ENCODE measurements at regions not wholly inside any gene's neighbourhood (a gene's known extent, or its start where the extent isn't known, plus 50 kb on each side); places are given as distances from the start of the nearest gene placed in this dataset.
A peak's percentile ranks its signal among the peaks of the same experiment; 100 is the strongest.

- Histone ChIP-seq H3K9ac (ENCODE audit: low read length) (no peak overlapping the region), H2BK5ac (ENCODE audit: low read length) (no peak overlapping the region), H3K79me1 (ENCODE audit: low read length) (no peaks in the 10 kb centered on the region), H3K56ac (ENCODE audit: low read length) (no peak overlapping the region), H3K79me2 (ENCODE audit: control insufficient read depth, insufficient read depth, low read length) (no peaks in the 10 kb centered on the region), H4K8ac (ENCODE audit: low read depth, low read length) (no peak overlapping the region), H3K23ac (ENCODE audit: low read length) (no peak overlapping the region), H2BK120ac (ENCODE audit: low read depth, low read length) (no peak overlapping the region), H4K5ac (ENCODE audit: low read length) (no peak overlapping the region), H3K4ac (ENCODE audit: low read depth, low read length) (no peak overlapping the region), H2AK5ac (ENCODE audit: low read length) (no peak overlapping the region), H3K27me3 (ENCODE audit: insufficient read depth, low read length, poor library complexity) (no peaks in the 10 kb centered on the region), H3K4me3 (ENCODE audit: low read length) (no peak overlapping the region), H3K4me2 (ENCODE audit: low read length) (no peak overlapping the region), H3K36me3 (ENCODE audit: control insufficient read depth, insufficient read depth, low read length) (no peaks in the 10 kb centered on the region), H3K27ac (ENCODE audit: low read depth, low read length) (no peak overlapping the region), H3K18ac (ENCODE audit: low read length) (no peak overlapping the region), H2BK15ac (replicated peaks; ENCODE audit: low read depth) (no peak overlapping the region), H3K4me1 (ENCODE audit: control insufficient read depth, low read depth, low read length) (no peaks in the 10 kb centered on the region)
- DNase-seq, result no peak
Observed at GRCh38 chr4:79232540-79232939, 93.3 kb downstream of the NAA11 start.

- no peak overlapping the region for H3K9ac ChIP-seq (ENCODE audit: low read length)
- H3K4me3 ChIP-seq (ENCODE audit: low read length), result no peak overlapping the region
- no peak overlapping the region for H3K56ac ChIP-seq (ENCODE audit: low read length)
- WGBS (ENCODE audit: extremely low coverage, insufficient coverage, low lambda C conversion rate), result no CpG with 5 or more reads among the region's 2 CpGs
- no peak for DNase-seq
- H2BK15ac ChIP-seq (replicated peaks; ENCODE audit: low read depth), result no peak overlapping the region
- H4K5ac ChIP-seq (ENCODE audit: low read length), result no peak overlapping the region
- no peak overlapping the region for H4K8ac ChIP-seq (ENCODE audit: low read depth, low read length)
- no peak overlapping the region for H3K23ac ChIP-seq (ENCODE audit: low read length)
- H3K4me2 ChIP-seq (ENCODE audit: low read length), result no peak overlapping the region
- no peak overlapping the region for H3K27ac ChIP-seq (ENCODE audit: low read depth, low read length)
- H2AK5ac ChIP-seq (ENCODE audit: low read length), result no peak overlapping the region
- H3K4me1 ChIP-seq (ENCODE audit: control insufficient read depth, low read depth, low read length), result no peaks in the 10 kb centered on the region
- H3K79me2 ChIP-seq (ENCODE audit: control insufficient read depth, insufficient read depth, low read length), result no peaks in the 10 kb centered on the region
- H2BK120ac ChIP-seq (ENCODE audit: low read depth, low read length), result no peak overlapping the region
- H2BK5ac ChIP-seq (ENCODE audit: low read length), result no peak overlapping the region
- H3K79me1 ChIP-seq (ENCODE audit: low read length), result no peaks in the 10 kb centered on the region
- no peak overlapping the region for H3K18ac ChIP-seq (ENCODE audit: low read length)
- H3K36me3 ChIP-seq (ENCODE audit: control insufficient read depth, insufficient read depth, low read length), result no peaks in the 10 kb centered on the region
- no peaks in the 10 kb centered on the region for H3K27me3 ChIP-seq (ENCODE audit: insufficient read depth, low read length, poor library complexity)
- no peak overlapping the region for H3K4ac ChIP-seq (ENCODE audit: low read depth, low read length)
Observed at GRCh38 chr4:79227860-79228259, 98.0 kb downstream of the NAA11 start.

GRCh38 chr4:79225360-79225759 lies 100.5 kb downstream of the NAA11 start:
- DNase-seq, result no peak
- no CpG with 5 or more reads among the region's 3 CpGs for WGBS (ENCODE audit: extremely low coverage, insufficient coverage, low lambda C conversion rate)
- H3K79me2 ChIP-seq (ENCODE audit: control insufficient read depth, insufficient read depth, low read length), result no peaks in the 10 kb centered on the region

GRCh38 chr4:79224777-79225104 lies 101.1 kb downstream of the NAA11 start:
- H3K56ac ChIP-seq (ENCODE audit: low read length), result no peak overlapping the region
- H3K4me3 ChIP-seq (ENCODE audit: low read length), result no peak overlapping the region
- H4K5ac ChIP-seq (ENCODE audit: low read length), result no peak overlapping the region
- H2AK5ac ChIP-seq (ENCODE audit: low read length), result no peak overlapping the region
- H4K8ac ChIP-seq (ENCODE audit: low read depth, low read length), result no peak overlapping the region
- H3K9ac ChIP-seq (ENCODE audit: low read length), result no peak overlapping the region
- H3K79me1 ChIP-seq (ENCODE audit: low read length), result no peaks in the 10 kb centered on the region
- no peak overlapping the region for H2BK120ac ChIP-seq (ENCODE audit: low read depth, low read length)
- no peaks in the 10 kb centered on the region for H3K4me1 ChIP-seq (ENCODE audit: control insufficient read depth, low read depth, low read length)
- H3K18ac ChIP-seq (ENCODE audit: low read length), result no peak overlapping the region
- no peak overlapping the region for H3K4ac ChIP-seq (ENCODE audit: low read depth, low read length)
- no peaks in the 10 kb centered on the region for H3K79me2 ChIP-seq (ENCODE audit: control insufficient read depth, insufficient read depth, low read length)
- no CpG with 5 or more reads among the region's 2 CpGs for WGBS (ENCODE audit: extremely low coverage, insufficient coverage, low lambda C conversion rate)
- no peak for DNase-seq
- H2BK15ac ChIP-seq (replicated peaks; ENCODE audit: low read depth), result no peak overlapping the region
- H3K36me3 ChIP-seq (ENCODE audit: control insufficient read depth, insufficient read depth, low read length), result no peaks in the 10 kb centered on the region
- H2BK5ac ChIP-seq (ENCODE audit: low read length), result no peak overlapping the region
- no peak overlapping the region for H3K27ac ChIP-seq (ENCODE audit: low read depth, low read length)
- H3K27me3 ChIP-seq (ENCODE audit: insufficient read depth, low read length, poor library complexity), result no peaks in the 10 kb centered on the region
- no peak overlapping the region for H3K23ac ChIP-seq (ENCODE audit: low read length)
- H3K4me2 ChIP-seq (ENCODE audit: low read length), result no peak overlapping the region

More at GRCh38 chr4:79225360-79225759, 100.5 kb downstream of the NAA11 start:
- Histone ChIP-seq H3K4me3 (ENCODE audit: low read length) (no peak overlapping the region), H2BK15ac (replicated peaks; ENCODE audit: low read depth) (no peak overlapping the region), H3K79me1 (ENCODE audit: low read length) (no peaks in the 10 kb centered on the region), H4K5ac (ENCODE audit: low read length) (no peak overlapping the region), H3K4me1 (ENCODE audit: control insufficient read depth, low read depth, low read length) (no peaks in the 10 kb centered on the region), H3K27ac (ENCODE audit: low read depth, low read length) (no peak overlapping the region), H2BK5ac (ENCODE audit: low read length) (no peak overlapping the region), H2BK120ac (ENCODE audit: low read depth, low read length) (no peak overlapping the region), H3K56ac (ENCODE audit: low read length) (no peak overlapping the region), H3K27me3 (ENCODE audit: insufficient read depth, low read length, poor library complexity) (no peaks in the 10 kb centered on the region), H2AK5ac (ENCODE audit: low read length) (no peak overlapping the region), H3K36me3 (ENCODE audit: control insufficient read depth, insufficient read depth, low read length) (no peaks in the 10 kb centered on the region), H3K9ac (ENCODE audit: low read length) (no peak overlapping the region), H3K23ac (ENCODE audit: low read length) (no peak overlapping the region), H3K4ac (ENCODE audit: low read depth, low read length) (no peak overlapping the region), H4K8ac (ENCODE audit: low read depth, low read length) (no peak overlapping the region), H3K18ac (ENCODE audit: low read length) (no peak overlapping the region), H3K4me2 (ENCODE audit: low read length) (no peak overlapping the region)

GRCh38 chr4:79223993-79224776 lies 101.7 kb downstream of the NAA11 start:
- no peak overlapping the region for H4K5ac ChIP-seq (ENCODE audit: low read length)
- H3K79me1 ChIP-seq (ENCODE audit: low read length), result no peaks in the 10 kb centered on the region
- no peaks in the 10 kb centered on the region for H3K4me1 ChIP-seq (ENCODE audit: control insufficient read depth, low read depth, low read length)
- no peak overlapping the region for H4K8ac ChIP-seq (ENCODE audit: low read depth, low read length)
- no CpG with 5 or more reads among the region's 5 CpGs for WGBS (ENCODE audit: extremely low coverage, insufficient coverage, low lambda C conversion rate)
- no peak overlapping the region for H3K4me3 ChIP-seq (ENCODE audit: low read length)
- no peak overlapping the region for H3K27ac ChIP-seq (ENCODE audit: low read depth, low read length)
- H2AK5ac ChIP-seq (ENCODE audit: low read length), result no peak overlapping the region
- no peak overlapping the region for H3K23ac ChIP-seq (ENCODE audit: low read length)
- H3K27me3 ChIP-seq (ENCODE audit: insufficient read depth, low read length, poor library complexity), result no peaks in the 10 kb centered on the region
- H3K9ac ChIP-seq (ENCODE audit: low read length), result no peak overlapping the region
- no peak overlapping the region for H2BK5ac ChIP-seq (ENCODE audit: low read length)
- H3K79me2 ChIP-seq (ENCODE audit: control insufficient read depth, insufficient read depth, low read length), result no peaks in the 10 kb centered on the region
- no peak overlapping the region for H3K4ac ChIP-seq (ENCODE audit: low read depth, low read length)
- no peaks in the 10 kb centered on the region for H3K36me3 ChIP-seq (ENCODE audit: control insufficient read depth, insufficient read depth, low read length)
- H3K18ac ChIP-seq (ENCODE audit: low read length), result no peak overlapping the region
- no peak overlapping the region for H3K56ac ChIP-seq (ENCODE audit: low read length)
- no peak overlapping the region for H2BK15ac ChIP-seq (replicated peaks; ENCODE audit: low read depth)
- H3K4me2 ChIP-seq (ENCODE audit: low read length), result no peak overlapping the region
- no peak overlapping the region for H2BK120ac ChIP-seq (ENCODE audit: low read depth, low read length)
- DNase-seq, result no peak

- Histone ChIP-seq H3K23ac (ENCODE audit: low read length) (no peak overlapping the region), H2BK15ac (replicated peaks; ENCODE audit: low read depth) (no peak overlapping the region), H2BK5ac (ENCODE audit: low read length) (no peak overlapping the region), H4K5ac (ENCODE audit: low read length) (no peak overlapping the region), H3K27me3 (ENCODE audit: insufficient read depth, low read length, poor library complexity) (no peaks in the 10 kb centered on the region), H2BK120ac (ENCODE audit: low read depth, low read length) (no peak overlapping the region), H3K18ac (ENCODE audit: low read length) (no peak overlapping the region), H3K4me2 (ENCODE audit: low read length) (no peak overlapping the region), H4K8ac (ENCODE audit: low read depth, low read length) (no peak overlapping the region), H3K56ac (ENCODE audit: low read length) (no peak overlapping the region), H3K4me3 (ENCODE audit: low read length) (no peak overlapping the region), H3K27ac (ENCODE audit: low read depth, low read length) (no peak overlapping the region), H3K79me1 (ENCODE audit: low read length) (no peaks in the 10 kb centered on the region), H3K4me1 (ENCODE audit: control insufficient read depth, low read depth, low read length) (no peaks in the 10 kb centered on the region), H3K9ac (ENCODE audit: low read length) (no peak overlapping the region), H2AK5ac (ENCODE audit: low read length) (no peak overlapping the region), H3K4ac (ENCODE audit: low read depth, low read length) (no peak overlapping the region), H3K36me3 (ENCODE audit: control insufficient read depth, insufficient read depth, low read length) (no peaks in the 10 kb centered on the region), H3K79me2 (ENCODE audit: control insufficient read depth, insufficient read depth, low read length) (no peaks in the 10 kb centered on the region)
- peak; percentile 60 for DNase-seq
Observed at GRCh38 chr4:79217025-79217424, 108.8 kb downstream of the NAA11 start.
